H9 (cell line): ENCODE measurements at regions not wholly inside any gene's neighbourhood (a gene's known extent, or its start where the extent isn't known, plus 50 kb on each side); places are given as distances from the start of the nearest gene placed in this dataset.

Source experiments
- DNase-seq: peaks from one replicate; pipeline ENCODE4 v3.0.0-alpha.2; 2017
- H2AFZ ChIP-seq: one replicate; pipeline ENCODE4 v1.6.1; 2013; ENCODE audit warnings: mild to moderate bottlenecking, low read length, control low read depth, moderate library complexity
- H2AK5ac ChIP-seq: 2 replicates; pipeline ENCODE4 v1.6.1; 2013; ENCODE audit warnings: low read length, control low read depth, mixed read lengths; ENCODE audit not compliant: insufficient read length
- H2BK120ac ChIP-seq: one replicate; pipeline ENCODE4 v1.6.1; 2013; ENCODE audit warnings: low read depth, mild to moderate bottlenecking, low read length, control low read depth, inconsistent platforms; ENCODE audit not compliant: poor library complexity, severe bottlenecking
- H2BK12ac ChIP-seq: 2 replicates; pipeline ENCODE4 v1.6.1; 2013; ENCODE audit warnings: low read length, control low read depth, mixed read lengths, low read depth; ENCODE audit not compliant: insufficient read length
- H2BK15ac ChIP-seq: 2 replicates; pipeline ENCODE4 v1.6.1; 2013; ENCODE audit warnings: low read depth, low read length, control low read depth
- H2BK20ac ChIP-seq: one replicate; pipeline ENCODE4 v1.6.1; 2013; ENCODE audit warnings: low read depth, mild to moderate bottlenecking, low read length, control low read depth, inconsistent platforms; ENCODE audit not compliant: poor library complexity, severe bottlenecking
- H2BK5ac ChIP-seq: 2 replicates; pipeline ENCODE4 v1.6.1; 2013; ENCODE audit warnings: low read length, control low read depth, mixed read lengths; ENCODE audit not compliant: insufficient read length
- H3K14ac ChIP-seq: 2 replicates; pipeline ENCODE4 v1.6.1; 2013; ENCODE audit warnings: low read length, control low read depth; ENCODE audit not compliant: insufficient read depth
- H3K18ac ChIP-seq: 2 replicates; pipeline ENCODE4 v1.6.1; 2013; ENCODE audit warnings: low read depth, mild to moderate bottlenecking, mixed read lengths, low read length, control low read depth; ENCODE audit not compliant: insufficient read length
- H3K23ac ChIP-seq: 2 replicates; pipeline ENCODE4 v1.6.1; 2013; ENCODE audit warnings: low read length, control low read depth, mixed read lengths, low read depth; ENCODE audit not compliant: insufficient read length
- H3K23me2 ChIP-seq: 2 replicates; pipeline ENCODE4 v1.6.1; 2013; ENCODE audit warnings: low read depth, mild to moderate bottlenecking, mixed read lengths, low read length, control low read depth; ENCODE audit not compliant: insufficient read length, poor library complexity, severe bottlenecking
- H3K27ac ChIP-seq: 2 replicates; pipeline ENCODE4 v1.5.1; 2013; ENCODE audit warnings: low read length, control low read depth, mixed read lengths, low read depth; ENCODE audit not compliant: insufficient read length
- H3K27me3 ChIP-seq: 2 replicates; pipeline ENCODE4 v1.6.1; 2013; ENCODE audit warnings: low read length, control low read depth, inconsistent platforms; ENCODE audit not compliant: insufficient read depth
- H3K4ac ChIP-seq: 2 replicates; pipeline ENCODE4 v1.6.1; 2013; ENCODE audit warnings: low read depth, mild to moderate bottlenecking, control low read depth, inconsistent platforms, low read length, moderate library complexity
- H3K4me1 ChIP-seq: 2 replicates; pipeline ENCODE4 v1.6.1; 2013; ENCODE audit warnings: low read length, control low read depth, inconsistent platforms; ENCODE audit not compliant: insufficient read depth
- H3K4me2 ChIP-seq: 2 replicates; pipeline ENCODE4 v1.6.1; 2013; ENCODE audit warnings: low read length, control low read depth, mixed read lengths; ENCODE audit not compliant: insufficient read length, insufficient read depth
- H3K56ac ChIP-seq: 2 replicates; pipeline ENCODE4 v1.6.1; 2013; ENCODE audit warnings: low read depth, mild to moderate bottlenecking, mixed read lengths, low read length, control low read depth; ENCODE audit not compliant: insufficient read length
- H3K79me1 ChIP-seq: 2 replicates; pipeline ENCODE4 v1.6.1; 2013; ENCODE audit warnings: low read depth, mild to moderate bottlenecking, moderate library complexity, low read length, control low read depth, inconsistent platforms; ENCODE audit not compliant: insufficient read depth, poor library complexity, severe bottlenecking
- H3K79me2 ChIP-seq: 2 replicates; pipeline ENCODE4 v1.6.1; 2013; ENCODE audit warnings: low read length, control low read depth, inconsistent platforms; ENCODE audit not compliant: insufficient read depth
- H3K9ac ChIP-seq: 2 replicates; pipeline ENCODE4 v1.6.1; 2013; ENCODE audit warnings: low read length, control low read depth, mixed read lengths; ENCODE audit not compliant: insufficient read length; ENCODE audit errors: extremely low read depth
- H3K9me3 ChIP-seq: one replicate; pipeline ENCODE4 v1.6.1; 2013; ENCODE audit warnings: low read depth, low read length, inconsistent platforms; ENCODE audit not compliant: control insufficient read depth
- H3T11ph ChIP-seq: one replicate; pipeline ENCODE4 v1.6.1; 2013; ENCODE audit warnings: mild to moderate bottlenecking, low read length, control low read depth, inconsistent platforms
- H4K20me1 ChIP-seq: one replicate; pipeline ENCODE4 v1.6.1; 2013; ENCODE audit not compliant: control insufficient read depth, insufficient read length, insufficient read depth
- H4K5ac ChIP-seq: 2 replicates; pipeline ENCODE4 v1.6.1; 2013; ENCODE audit warnings: low read depth, mild to moderate bottlenecking, mixed read lengths, low read length, control low read depth; ENCODE audit not compliant: insufficient read length
- H4K8ac ChIP-seq: replicated peaks from 2 replicates; pipeline ENCODE4 v1.6.1; 2013; ENCODE audit warnings: low read length, control low read depth, mixed read lengths, low read depth; ENCODE audit not compliant: insufficient read length
- H4K91ac ChIP-seq: 2 replicates; pipeline ENCODE4 v1.6.1; 2013; ENCODE audit warnings: low read depth, mild to moderate bottlenecking, moderate library complexity, mixed read lengths, low read length, control low read depth; ENCODE audit not compliant: insufficient read length
- H3K27ac Mint-ChIP-seq, 3 experiments: 2 replicates in 2 of 3; 3 replicates in 1 of 3; pipeline ENCODE4 v1.8.0; 2020 to 2021; ENCODE audit warnings: mixed read lengths in 3 of 3, mild to moderate bottlenecking in 1 of 3, moderate library complexity in 1 of 3
- H3K27me3 Mint-ChIP-seq: 2 replicates; pipeline ENCODE4 v1.8.0; 2021; ENCODE audit warnings: low read depth, mild to moderate bottlenecking, moderate library complexity, mixed read lengths
- H3K36me3 Mint-ChIP-seq, 3 experiments: 2 replicates in 2 of 3; 3 replicates in 1 of 3; pipeline ENCODE4 v1.8.0; 2020 to 2021; ENCODE audit warnings: low read depth in 3 of 3, mixed read lengths in 3 of 3; ENCODE audit not compliant: insufficient read depth in 1 of 3
- H3K4me1 Mint-ChIP-seq, 2 experiments: 2 replicates each; pipeline ENCODE4 v1.8.0; 2020; ENCODE audit warnings: mixed read lengths in 2 of 2
- H3K4me3 Mint-ChIP-seq, 2 experiments: 2 replicates in 1 of 2; 3 replicates in 1 of 2; pipeline ENCODE4 v1.8.0; 2020 to 2021; ENCODE audit warnings: mild to moderate bottlenecking in 2 of 2, mixed read lengths in 2 of 2, moderate library complexity in 1 of 2
- H3K9me3 Mint-ChIP-seq, 2 experiments: 2 replicates in 1 of 2; 3 replicates in 1 of 2; pipeline ENCODE4 v1.8.0; 2020; ENCODE audit warnings: mild to moderate bottlenecking in 2 of 2, mixed read lengths in 2 of 2, moderate library complexity in 1 of 2
- CTCF ChIP-seq: fragments of 200-600 bp; sonication (generic); conservative IDR thresholded peaks from 3 replicates; pipeline ENCODE4 v1.8.0; 2021; ENCODE audit warnings: antibody characterized with exemption, mild to moderate bottlenecking

- DNase-seq, result no peak
- no peak overlapping the region for H2BK15ac ChIP-seq
- no peak overlapping the region for H2BK20ac ChIP-seq
- H3K27me3 ChIP-seq, result no peaks in the 10 kb centered on the region
- H3K9me3 ChIP-seq, result no peaks in the 10 kb centered on the region
- H3K14ac ChIP-seq, result no peak overlapping the region
- no peak overlapping the region for H4K91ac ChIP-seq
- no peak overlapping the region for H2AK5ac ChIP-seq
- H3K23ac ChIP-seq, result no peak overlapping the region
- Mint-ChIP-seq H3K4me1 (peaks cover 29 to 39% of the 10 kb centered on the region in 2 experiments), H3K9me3 (no peaks in the 10 kb centered on the region), H3K27ac (no peak overlapping the region), H3K4me3 (no peak overlapping the region), H3K27me3 (no peaks in the 10 kb centered on the region), H3K36me3 (peaks cover 0 to 7% (median 3%) of the 10 kb centered on the region in 3 experiments; a peak in 4 of 7 replicates)
- H4K20me1 ChIP-seq, result no peaks in the 10 kb centered on the region
- no peak overlapping the region for H3K56ac ChIP-seq
- TF ChIP-seq CTCF, result no peak
- H2BK12ac ChIP-seq, result no peak overlapping the region
- no peak overlapping the region for H3T11ph ChIP-seq
- no peak overlapping the region for H3K27ac ChIP-seq
- H3K4me2 ChIP-seq, result no peak overlapping the region
- no peak overlapping the region for H3K4ac ChIP-seq
- H3K79me2 ChIP-seq, result no peaks in the 10 kb centered on the region
- H4K5ac ChIP-seq, result no peak overlapping the region
- H2BK120ac ChIP-seq, result no peak overlapping the region
- H3K23me2 ChIP-seq, result no peaks in the 10 kb centered on the region
- H3K9ac ChIP-seq, result no peak overlapping the region
- no peak overlapping the region for H2AFZ ChIP-seq
- H3K4me1 ChIP-seq, result peaks cover 4% of the 10 kb centered on the region; the same call in 1 of the 2 replicates
- no peaks in the 10 kb centered on the region for H3K79me1 ChIP-seq
- H3K18ac ChIP-seq, result no peak overlapping the region
- no peak overlapping the region for H2BK5ac ChIP-seq
- H4K8ac ChIP-seq, result no peak overlapping the region
Observed at GRCh38 chr7:12766416-12766815, 79.0 kb downstream of the ARL4A start.
